Skin of body (tissue), 1 donor: ENCODE measurements at regions not wholly inside any gene's neighbourhood (a gene's known extent, or its start where the extent isn't known, plus 50 kb on each side); places are given as distances from the start of the nearest gene placed in this dataset.

Source experiments
- DNase-seq: peaks from one replicate; lab custom pipeline; 2025; lab: John Stamatoyannopoulos, UW

DNA sequence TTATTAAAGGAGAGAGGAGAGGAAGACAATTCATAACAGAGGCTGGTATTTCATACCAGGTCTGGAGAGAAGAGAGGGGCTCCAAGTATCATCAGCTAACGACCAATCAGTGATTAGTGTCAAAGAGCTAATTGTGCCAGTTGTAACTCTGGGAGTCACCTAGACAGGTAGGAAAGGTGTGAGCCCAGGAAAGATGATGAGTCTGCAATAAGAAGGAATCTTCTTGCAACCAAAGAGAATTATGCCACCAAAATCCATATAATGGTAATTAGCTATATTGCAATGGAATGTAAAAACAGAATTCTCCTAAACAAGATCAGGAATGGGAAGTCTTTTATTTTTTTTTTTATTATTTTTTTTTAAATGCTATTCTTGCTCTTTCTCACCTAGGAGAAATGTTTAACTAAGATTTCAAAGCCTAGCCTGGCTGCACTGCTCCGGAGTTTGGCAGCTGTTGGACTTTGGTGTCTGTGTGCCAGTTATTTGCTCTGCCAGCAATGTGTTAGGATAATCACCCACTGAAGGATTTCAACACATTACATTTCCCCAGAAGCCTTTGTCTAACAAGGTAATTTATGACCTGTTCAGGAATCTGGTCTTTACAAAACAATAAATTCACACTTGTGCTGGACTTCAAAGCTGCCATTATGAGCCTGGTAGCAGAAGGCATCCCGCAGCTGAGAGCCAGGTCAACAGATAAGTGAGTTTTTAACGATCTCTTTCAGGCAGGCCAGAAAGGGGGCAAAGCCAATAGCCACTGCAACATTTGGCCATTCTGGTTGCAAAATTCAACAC is 89.4 kb downstream of the FOXB1 start:
- no peak for DNase-seq

DNA sequence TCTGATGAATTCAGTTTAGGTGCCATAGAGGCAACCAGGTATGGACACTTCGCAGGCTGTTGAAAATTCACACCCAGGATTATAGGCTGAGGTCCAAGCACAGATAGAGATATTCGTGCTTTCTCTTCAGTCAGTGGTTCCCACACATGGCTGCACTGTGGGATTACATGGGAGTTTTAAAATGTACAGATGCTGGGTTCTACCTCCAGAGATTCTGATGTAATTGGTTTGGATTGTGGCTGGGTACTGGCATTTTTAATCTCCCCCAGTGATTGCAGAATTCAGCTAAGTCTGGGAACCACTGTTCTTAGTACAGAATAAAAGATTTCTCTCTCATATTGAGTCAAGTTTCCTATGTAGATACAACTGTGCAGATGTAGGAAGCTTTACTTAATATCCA is 91.6 kb downstream of the FOXB1 start:
- no peak for DNase-seq

DNA sequence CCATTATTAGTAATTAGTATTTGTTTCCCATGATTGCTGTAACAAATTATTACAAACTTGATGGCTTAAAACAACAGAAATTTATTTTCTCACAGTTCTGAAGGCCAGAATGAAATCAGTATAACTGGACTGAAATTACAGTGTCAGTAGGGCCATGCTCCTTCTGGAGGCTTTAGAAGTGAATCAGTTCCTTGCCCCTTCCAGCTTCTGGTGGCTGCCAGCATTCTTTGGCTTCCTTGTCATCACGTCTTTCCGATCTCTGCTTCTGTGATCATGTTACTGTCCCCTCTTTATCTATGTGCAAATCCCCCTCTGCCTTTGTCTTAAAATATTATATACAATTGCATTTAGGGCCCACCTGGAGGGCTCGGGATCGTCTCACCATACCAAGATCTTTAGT is 92.0 kb downstream of the FOXB1 start:
- no peak for DNase-seq

DNA sequence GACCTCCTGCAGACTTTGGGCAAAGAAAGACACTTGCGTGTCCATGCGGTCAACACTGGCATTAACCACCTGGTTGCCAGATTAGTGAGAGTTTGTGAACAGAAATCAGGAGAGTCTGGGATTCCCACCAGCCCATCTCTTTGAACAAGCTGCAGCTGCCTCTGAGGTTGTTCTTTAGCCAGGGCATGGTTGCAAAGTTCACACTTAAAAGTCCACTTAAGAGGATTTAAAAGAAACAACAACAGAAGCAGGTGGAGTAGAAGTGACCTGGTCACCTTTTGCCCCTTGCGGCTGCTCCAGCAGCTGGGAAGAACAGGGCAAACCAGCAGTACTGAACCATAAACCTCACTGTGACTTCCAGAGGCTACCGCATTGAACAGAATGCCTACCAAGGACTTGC is 97.3 kb downstream of the FOXB1 start:
- DNase-seq = no peak

DNA sequence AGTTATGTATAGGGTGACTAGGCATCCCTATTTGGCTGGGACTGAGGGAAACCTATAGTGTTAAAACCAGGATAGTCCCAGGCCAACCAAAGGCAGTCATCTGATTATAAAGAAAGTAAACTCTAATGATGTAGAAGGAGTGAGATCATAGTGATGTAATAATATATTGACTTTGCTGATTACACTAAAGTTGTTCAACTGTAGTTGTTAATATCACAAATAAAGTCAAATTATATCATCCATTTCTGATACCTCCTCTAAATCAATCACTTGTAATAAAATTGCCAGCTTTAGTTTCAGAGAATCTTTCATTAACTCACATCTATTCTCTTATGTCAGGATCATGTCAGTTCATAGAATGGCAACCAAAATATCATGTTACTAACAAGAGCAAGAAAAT is 98.6 kb downstream of the FOXB1 start:
- no peak for DNase-seq

DNA sequence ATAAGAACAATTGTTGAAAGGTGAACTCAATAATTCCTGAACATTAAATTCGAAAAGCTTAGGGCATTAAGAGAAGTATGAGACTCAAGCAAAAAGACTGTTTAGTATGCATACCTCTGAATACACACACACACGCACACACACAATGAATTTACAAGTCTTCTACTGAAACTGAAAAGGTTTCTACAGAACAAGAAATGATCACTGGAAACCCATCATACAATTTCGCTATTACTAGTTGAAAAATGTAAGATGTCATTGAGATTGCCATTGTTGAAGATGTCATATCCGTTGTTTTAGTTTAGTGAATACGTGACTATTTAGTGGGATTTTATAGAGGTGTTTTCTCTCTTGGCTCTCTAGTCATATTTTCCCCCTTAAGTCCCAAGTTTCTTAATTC is 106.8 kb downstream of the FOXB1 start:
- no peak for DNase-seq

DNA sequence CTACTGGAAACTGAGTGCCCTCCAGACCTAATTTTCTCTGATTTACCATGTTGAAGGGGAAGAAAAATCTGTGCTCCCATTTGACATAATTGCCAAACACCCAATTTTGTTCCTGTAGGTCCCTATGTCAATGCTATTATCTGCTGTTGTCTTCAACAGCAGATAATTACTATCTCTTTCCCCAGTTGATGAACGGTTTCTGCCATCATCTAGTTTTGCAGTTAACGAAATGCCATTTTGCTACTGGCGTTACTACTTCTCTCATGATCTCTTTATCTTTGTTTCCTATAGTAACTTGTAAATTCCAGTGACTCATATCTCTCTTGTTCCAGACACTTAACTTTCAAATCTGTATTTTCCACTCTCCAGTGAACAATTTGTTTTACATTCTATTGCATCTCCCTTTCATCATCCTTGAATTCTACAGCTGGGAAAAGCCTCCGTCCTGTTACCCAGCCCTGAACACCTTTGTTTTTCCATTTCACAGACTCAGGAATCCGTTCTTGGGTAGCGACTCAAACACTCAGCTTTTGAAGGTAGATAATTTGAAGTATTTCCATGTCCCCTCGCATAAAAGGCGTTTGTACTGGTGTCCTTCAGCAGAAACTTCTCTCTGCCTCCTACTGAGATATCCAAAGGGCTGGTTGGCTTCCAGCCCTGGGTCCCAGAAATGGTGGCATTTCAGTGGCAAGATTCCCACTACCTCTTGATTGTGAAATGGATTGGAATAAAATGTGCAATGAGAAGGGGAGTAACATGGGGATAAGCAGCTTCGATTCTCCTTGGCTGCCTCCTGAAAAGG is 111.7 kb downstream of the FOXB1 start:
- DNase-seq = no peak

DNA sequence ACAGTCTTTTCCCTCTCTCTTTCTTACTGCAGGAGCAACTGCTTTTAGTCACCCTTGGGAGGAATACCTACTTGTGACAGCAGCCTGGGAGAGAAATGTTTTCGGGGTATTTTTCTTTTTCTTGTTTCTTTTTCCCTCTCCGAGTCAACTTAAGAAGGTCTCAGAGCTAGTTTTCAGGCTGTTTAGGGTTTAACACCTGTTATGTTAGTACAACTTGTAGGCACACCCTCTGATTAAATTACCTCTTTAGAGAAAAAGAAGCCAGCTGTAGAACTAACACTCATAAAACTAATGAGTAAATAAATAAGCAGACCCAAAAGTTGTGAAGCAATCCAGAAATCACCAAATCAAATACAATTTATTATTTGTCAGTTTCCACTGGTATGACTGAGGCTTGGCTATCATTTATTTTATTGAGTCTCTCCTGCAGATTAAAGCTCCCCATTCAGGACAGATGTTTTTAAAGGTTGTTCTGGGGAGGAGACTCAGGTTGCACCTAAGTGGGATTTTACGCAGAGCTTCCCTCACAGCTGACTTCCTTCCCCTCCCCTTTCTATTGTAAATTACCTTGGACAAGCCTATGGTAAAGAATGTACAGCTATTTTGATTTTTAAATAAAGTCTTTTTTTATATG is 112.5 kb downstream of the FOXB1 start:
- no peak for DNase-seq

DNA sequence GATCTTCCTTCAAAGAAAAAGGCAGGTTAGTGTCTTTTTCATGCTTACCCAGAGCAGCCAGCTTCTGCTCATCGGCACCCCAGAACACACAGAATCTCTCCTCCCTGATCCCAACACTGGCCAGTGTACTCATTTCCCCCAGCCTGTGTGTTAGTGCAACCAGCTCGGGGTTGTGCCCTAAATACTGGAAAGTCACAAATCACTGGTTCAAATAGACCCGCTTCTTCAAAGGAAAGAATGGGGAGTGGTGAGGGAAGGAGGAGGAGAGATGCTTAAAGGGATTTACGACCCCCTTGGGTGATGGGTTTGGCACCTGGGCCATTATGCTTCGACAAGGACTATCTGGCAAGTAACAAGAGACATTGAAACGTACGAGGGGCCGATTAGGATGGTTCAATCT is 114.0 kb downstream of the FOXB1 start:
- no peak for DNase-seq

DNA sequence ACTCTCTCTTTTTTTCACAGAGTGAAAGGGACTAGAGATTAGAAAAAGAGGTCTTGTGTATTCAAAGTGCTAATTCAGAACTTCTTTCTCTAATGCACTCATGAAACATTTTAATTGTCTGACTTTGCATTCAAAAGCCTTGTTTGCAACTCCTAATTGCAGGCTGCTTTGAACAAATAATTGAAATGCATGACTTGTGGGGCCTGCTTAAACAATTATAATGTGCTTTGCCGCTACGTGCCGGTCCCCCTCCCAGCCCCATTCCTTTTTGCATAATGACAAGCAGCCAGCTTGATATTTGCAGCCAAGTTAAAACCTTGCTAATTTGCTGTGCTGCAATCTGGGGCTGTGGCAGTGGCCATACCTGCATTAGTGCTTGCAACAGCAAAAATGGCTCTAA is 114.5 kb downstream of the FOXB1 start:
- DNase-seq = no peak

DNA sequence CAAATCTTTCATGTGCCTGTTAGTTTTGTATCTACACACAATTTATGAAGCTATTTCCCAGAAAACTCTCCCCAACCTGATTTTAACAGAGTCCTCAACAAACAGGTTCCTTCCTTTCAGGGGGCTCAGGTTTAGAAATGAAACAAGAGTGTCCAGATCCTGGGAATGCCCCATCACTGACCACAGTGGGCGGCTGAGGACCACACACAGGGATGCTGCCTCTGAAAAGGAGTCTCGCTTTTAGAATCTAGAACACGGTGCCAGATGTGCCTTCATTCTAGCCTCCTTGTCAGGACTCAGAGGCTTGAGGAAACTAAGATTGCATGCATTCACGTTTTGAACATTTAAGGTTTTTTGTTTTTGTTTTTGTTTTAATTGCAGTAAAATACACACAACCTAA is 115.0 kb downstream of the FOXB1 start:
- no peak for DNase-seq

DNA sequence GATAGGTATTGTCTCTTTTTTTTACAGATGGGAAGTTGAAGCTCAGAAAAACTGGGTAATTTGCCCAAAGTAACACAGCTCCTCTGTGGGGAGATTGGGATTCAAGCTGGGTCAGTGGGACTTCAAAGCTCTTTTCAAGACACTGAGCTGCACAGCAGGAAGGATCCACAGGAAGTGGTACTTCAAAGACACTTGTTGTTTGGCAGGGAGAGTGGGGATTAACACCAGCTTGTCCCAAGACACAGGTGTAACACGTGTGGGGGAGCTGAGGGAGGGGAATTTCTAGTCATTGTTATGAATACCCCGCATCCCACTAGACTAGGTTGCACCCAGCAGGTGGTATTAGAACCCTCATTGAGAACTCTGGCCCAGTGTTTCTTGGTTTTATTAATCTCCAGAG is 116.0 kb downstream of the FOXB1 start:
- DNase-seq = no peak

DNA sequence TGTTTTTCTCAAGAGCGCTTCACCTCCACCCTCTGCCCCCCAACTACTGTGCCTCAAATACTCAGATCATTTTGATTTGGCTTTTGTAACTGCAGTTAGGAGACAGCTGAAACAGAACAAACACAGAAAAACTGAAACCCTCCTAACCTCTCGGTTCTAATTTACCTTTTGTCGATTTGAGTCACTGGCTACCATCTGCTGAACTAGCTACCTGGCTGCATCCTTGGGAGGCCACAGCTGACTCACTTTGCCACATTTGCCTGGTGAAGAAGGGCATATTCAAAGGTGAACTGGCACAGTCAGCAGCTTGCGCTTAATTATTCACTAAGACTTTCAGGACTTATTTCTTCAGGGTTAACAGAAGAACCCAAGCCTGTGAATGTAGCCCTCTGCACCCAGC is 117.7 kb downstream of the FOXB1 start:
- DNase-seq = no peak

DNA sequence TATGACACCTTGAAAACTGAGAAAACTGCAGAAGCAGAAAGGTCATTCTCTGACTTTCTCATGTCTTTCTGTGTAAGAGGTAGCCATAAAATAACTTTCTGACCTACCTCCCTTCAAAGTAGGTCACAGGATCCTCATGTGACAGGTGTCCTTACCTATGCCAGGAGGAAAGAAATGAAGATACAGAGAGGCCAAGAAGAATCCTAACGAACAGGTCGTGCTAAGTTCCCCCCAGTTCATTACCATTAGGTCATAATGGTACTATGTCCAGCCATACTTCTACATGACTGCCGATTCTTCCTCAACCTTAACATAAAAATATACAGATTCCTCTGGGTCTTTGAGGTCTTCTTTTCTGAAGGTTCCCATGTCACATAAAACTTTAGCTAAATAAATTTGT is 118.6 kb downstream of the FOXB1 start:
- DNase-seq = no peak

DNA sequence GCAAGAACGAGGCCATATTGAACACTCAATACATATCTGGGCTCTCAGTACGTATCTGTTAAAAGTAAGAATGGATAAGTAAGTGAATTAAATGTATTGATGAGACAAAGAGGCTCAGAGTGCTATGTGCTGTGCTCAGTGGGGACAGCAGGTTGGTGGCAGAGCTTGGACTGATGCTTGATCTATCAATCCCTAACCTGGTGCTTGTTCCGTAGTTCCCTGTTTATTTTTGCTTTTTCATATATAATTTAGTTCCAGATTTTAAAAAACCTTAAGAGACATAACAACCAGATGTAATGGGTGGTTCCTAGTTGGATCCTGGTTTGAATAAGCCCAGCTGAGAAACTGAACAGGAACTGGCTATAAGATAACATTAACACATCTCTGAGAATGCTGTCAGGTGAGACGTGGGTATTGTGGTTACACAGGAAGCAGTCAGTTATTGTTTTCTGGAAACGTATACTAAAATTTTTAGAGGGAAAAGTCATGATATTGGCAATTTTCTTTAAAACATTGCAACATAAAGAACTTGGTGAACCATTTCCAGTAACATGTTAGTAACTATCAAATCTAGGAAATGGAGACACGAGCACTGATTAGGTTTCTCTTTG is 120.5 kb downstream of the FOXB1 start:
- no peak for DNase-seq

DNA sequence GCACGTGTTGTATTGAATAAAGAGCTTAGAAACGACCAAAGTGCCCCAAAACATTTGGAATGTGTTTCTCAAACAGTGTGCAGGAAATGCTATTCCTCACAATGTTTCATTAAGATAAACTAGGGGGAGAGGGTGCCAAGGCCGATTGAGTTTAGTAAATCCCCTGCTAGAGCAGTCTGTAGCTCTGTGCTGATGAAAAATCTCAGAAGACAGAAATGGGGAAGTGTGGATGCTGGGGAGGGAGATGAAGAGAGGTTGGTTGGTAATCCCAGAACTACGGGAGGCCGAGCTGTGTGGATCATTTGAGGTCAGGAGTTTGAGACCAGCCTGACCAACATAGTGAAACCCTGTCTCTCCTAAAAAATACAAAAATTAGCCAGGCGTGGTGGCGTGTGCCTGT is 121.2 kb downstream of the FOXB1 start:
- no peak for DNase-seq

DNA sequence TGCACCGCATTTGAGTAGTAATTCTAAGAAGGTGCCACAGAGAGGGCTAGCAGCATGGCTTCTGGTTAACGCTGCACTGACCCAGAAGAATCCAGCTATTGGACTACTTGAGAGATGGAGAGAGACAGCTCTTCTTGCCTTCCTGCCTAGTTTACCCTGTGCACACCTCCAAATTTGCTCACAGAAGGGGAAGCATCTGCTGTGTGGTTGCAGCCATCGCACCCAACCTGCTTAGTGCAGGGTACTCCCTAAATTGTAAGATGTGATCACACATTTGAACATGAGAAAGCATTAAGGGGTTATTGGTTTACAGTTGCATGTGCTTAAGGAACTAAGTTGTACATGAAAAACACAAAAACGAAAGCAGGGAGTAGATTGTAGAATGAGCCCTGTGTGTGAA is 122.1 kb downstream of the FOXB1 start:
- no peak for DNase-seq

DNA sequence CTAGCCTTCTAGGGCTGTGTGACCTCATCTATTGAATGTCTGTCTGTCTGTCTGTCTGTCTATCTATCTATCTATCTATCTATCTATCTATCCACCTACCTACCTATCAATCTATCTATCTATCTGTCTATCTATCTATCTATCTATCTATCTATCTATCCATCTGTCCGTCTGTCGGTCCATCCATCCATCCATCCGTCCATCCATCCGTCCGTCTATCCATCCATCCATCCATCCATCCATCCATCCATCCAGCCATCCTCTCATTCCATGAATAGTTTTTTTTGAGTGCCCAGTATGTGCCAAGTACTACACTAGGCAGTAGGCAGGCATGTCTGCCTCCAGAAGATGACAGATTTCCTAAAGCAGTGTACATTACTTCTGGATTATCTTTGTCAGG is 122.5 kb downstream of the FOXB1 start:
- DNase-seq = no peak

DNA sequence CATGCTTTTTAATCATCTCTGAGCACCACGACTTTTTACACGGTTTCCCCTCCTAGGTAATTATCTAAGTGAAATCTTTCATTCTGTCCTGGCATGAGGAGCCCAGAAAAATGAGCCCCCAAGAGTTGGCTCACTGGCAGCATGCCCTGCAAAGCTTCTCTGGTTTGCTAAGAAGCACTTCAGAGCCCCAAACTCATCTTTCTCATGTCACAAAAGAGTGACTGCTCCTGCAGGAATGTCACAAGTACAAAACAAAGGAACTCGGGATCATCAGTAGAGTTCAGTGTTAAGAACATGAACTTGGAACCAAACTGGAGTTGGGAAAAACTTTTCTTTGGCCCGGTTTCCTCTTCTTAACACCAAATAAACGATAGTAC is 123.9 kb downstream of the FOXB1 start:
- peak; percentile 58 for DNase-seq

DNA sequence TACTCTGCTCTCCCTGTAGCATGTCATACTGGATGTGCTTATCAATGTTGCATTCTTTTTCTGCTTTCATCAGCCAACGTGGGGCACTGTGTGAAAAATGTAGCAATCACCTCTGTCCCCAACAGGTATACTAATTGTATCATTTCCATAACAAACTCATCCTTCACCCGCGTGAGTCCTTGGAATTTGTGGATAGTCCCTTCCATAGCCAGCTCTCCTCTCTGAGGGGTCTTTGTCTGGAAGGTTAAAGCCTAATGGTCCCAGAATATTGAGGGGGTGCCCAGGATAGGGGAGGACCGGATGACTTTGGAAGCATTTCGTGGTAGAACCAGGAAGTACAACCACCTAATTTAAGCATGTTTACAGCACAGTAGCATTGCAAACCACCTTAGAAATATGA is 124.6 kb downstream of the FOXB1 start:
- no peak for DNase-seq

DNA sequence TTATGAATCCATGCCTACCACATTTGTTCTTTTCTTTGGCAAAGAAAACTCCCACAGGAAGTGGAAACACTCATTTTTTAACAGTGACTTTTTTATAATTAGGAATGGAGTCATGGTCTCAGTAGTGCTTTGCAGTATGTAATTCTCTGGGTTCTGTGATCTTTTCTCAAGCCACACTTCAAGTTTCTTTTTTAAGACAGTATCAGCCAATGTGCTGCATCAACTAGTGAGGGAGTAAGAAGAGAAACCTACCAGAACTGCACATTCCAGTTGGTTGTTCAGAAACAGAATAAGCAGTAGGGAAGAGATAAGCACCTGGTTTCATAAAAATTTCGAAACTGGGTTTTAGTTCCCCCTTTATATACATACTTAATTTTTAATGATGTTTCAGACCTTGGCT is 126.3 kb downstream of the FOXB1 start:
- DNase-seq = no peak

DNA sequence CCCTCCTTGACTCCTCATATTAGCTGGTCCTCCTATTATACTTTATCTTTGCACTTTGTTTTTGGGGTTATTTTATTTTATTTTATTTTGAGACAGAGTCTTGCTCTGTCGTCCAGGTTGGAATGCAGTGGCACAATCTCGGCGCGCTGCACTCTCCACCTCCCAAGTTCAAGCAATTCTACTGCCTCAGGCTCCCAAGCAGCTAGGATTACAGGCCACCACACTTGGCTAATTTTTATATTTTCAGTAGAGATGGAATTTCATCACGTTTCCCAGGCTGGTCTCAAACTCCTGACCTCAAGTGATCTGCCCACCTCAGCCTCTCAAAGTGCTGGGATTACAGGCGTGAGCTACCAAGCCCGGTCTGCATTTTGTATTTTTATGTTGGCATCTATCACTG is 126.7 kb downstream of the FOXB1 start:
- DNase-seq = no peak
